Uterus (tissue), 3 donors: ENCODE measurements at regions not wholly inside any gene's neighbourhood (a gene's known extent, or its start where the extent isn't known, plus 50 kb on each side); places are given as distances from the start of the nearest gene placed in this dataset.

Experiments
- DNase-seq, 2 donors: peaks; one replicate each; pipeline ENCODE4 v3.0.0-alpha.2; 2019 to 2020
- H3K27ac ChIP-seq, 2 donors: fragments of 200-600 bp; sonication (generic); 1 replicate in 1 of 2; 2 replicates in 1 of 2; pipeline ENCODE4 v1.5.1; 2016 to 2018
- H3K27me3 ChIP-seq, 2 donors: fragments of 200-600 bp; sonication (generic); one replicate each; pipeline ENCODE4 v1.5.1; 2018 to 2019; ENCODE audit warnings: control low read depth in 1 of 2
- H3K36me3 ChIP-seq, 2 donors: fragments of 200-600 bp; sonication (generic); one replicate each; pipeline ENCODE4 v1.5.1; 2019; ENCODE audit warnings: control low read depth in 1 of 2
- H3K4me1 ChIP-seq, 2 donors: fragments of 200-600 bp; sonication (generic); one replicate each; pipeline ENCODE4 v1.5.1; 2018 to 2019; ENCODE audit warnings: control low read depth in 1 of 2
- H3K4me3 ChIP-seq, 2 donors: fragments of 200-600 bp; sonication (generic); 1 replicate in 1 of 2; 2 replicates in 1 of 2; pipeline ENCODE4 v1.5.1; 2018 to 2019; ENCODE audit warnings: mild to moderate bottlenecking in 1 of 2
- H3K9me3 ChIP-seq, 2 donors: fragments of 200-600 bp; sonication (generic); one replicate each; pipeline ENCODE4 v1.5.1; 2019; ENCODE audit warnings: control low read depth in 1 of 2
- CTCF ChIP-seq, 4 experiments: fragments of 200-600 bp in 2 of 4; fragments of 450-650 bp in 2 of 4; sonication (generic) in 2 of 4; IDR thresholded peaks; one replicate each; pipeline ENCODE4 v1.5.1; 2016 to 2019; ENCODE audit warnings: antibody characterized with exemption in 4 of 4, mild to moderate bottlenecking in 2 of 4, moderate library complexity in 1 of 4
- POLR2A ChIP-seq, 2 donors: fragments of 450-650 bp; IDR thresholded peaks; one replicate each; pipeline ENCODE4 v1.6.1; 2016; ENCODE audit warnings: antibody characterized with exemption in 2 of 2, mild to moderate bottlenecking in 1 of 2, moderate library complexity in 1 of 2
- intact Hi-C: fragments of 100-400 bp; cut with DNase I; formaldehyde crosslinking; loops from one replicate; pipeline ENCODE4 v1.15.1; 2023; ENCODE audit warnings: low total_unique reads
- donor health status: DM: yes; HTN: yes; CAD: no.

GRCh38 chr4:163969291-163969690 is 474.8 kb downstream of the TMA16 start:
- Histone ChIP-seq H3K36me3 (no peaks in the 10 kb centered on the region), H3K4me3 (no peak overlapping the region), H3K9me3 (no peaks in the 10 kb centered on the region), H3K4me1 (no peaks in the 10 kb centered on the region), H3K27ac (no peak overlapping the region), H3K27me3 (no peaks in the 10 kb centered on the region)
- intact Hi-C loops: no loop called here
- no peak for DNase-seq
- TF ChIP-seq CTCF (IDR thresholded peaks at IDR 0.05): no peak
- no peak for TF ChIP-seq POLR2A (IDR thresholded peaks at IDR 0.05)

DNA sequence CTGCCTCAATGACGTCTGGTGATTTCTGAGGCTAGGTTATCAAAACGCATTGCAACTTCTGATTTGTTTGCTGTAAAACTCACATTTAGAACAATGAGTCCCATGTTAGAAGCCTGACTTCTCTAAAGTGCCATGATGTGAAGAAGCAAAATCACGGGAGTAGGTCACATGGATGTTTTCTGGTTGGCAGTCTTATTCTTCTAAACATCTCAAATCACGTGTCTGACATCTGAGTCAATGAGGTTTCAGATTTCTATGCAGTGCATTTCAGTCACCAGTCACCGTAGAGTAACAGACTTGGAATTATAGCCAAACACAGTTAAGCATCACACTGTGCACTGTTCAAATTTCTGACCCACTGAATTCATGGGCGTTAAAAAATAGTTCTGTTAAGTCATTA is 482.1 kb downstream of the TMA16 start:
- intact Hi-C loops: no loop called here

DNA sequence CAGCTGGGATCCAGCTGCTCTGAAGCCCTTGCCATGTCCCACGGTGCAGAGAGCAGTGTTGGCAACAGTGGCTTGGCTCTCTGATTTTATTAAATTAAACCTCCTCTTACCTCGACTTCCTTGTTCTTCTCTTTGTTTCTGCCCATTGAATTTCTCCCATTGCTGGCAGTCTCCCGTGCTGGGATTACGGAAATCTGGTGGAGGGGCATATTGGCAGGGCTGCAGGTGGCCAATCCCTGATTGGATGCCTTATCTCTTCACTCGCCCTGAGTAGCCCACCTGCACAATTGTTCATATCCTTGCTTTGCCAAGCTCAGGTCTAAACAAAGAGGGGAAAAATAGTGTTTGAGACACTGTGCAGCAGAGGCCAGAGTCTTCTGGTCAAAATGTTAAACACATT is 493.9 kb downstream of the TMA16 start:
- Histone ChIP-seq H3K4me1 (no peaks in the 10 kb centered on the region), H3K27me3 (no peaks in the 10 kb centered on the region), H3K9me3 (no peaks in the 10 kb centered on the region), H3K4me3 (no peak overlapping the region), H3K27ac (no peak overlapping the region), H3K36me3 (no peaks in the 10 kb centered on the region)
- intact Hi-C loops: no loop called here
- DNase-seq: no peak
- TF ChIP-seq POLR2A (IDR thresholded peaks at IDR 0.05): no peak
- no peak for TF ChIP-seq CTCF (IDR thresholded peaks at IDR 0.05)

More for the DNA sequence above, 482.1 kb downstream of the TMA16 start:
- H3K27ac ChIP-seq: no peak overlapping the region
- no peak for DNase-seq
- H3K9me3 ChIP-seq: no peaks in the 10 kb centered on the region
- no peaks in the 10 kb centered on the region for H3K36me3 ChIP-seq
- no peak overlapping the region for H3K4me3 ChIP-seq
- no peaks in the 10 kb centered on the region for H3K4me1 ChIP-seq
- TF ChIP-seq CTCF (IDR thresholded peaks at IDR 0.05) (no peak), POLR2A (IDR thresholded peaks at IDR 0.05) (no peak)
- H3K27me3 ChIP-seq: no peaks in the 10 kb centered on the region

- Histone ChIP-seq H3K9me3 (no peaks in the 10 kb centered on the region), H3K4me3 (no peak overlapping the region), H3K27me3 (no peaks in the 10 kb centered on the region), H3K27ac (no peak overlapping the region), H3K4me1 (no peaks in the 10 kb centered on the region), H3K36me3 (no peaks in the 10 kb centered on the region)
- intact Hi-C loops: no loop called here
- DNase-seq: no peak
- no peak for TF ChIP-seq CTCF (IDR thresholded peaks at IDR 0.05)
- no peak for TF ChIP-seq POLR2A (IDR thresholded peaks at IDR 0.05)
These were observed 494.4 kb downstream of the TMA16 start for GRCh38 chr4:163988865-163989264.

GRCh38 chr4:163991298-163991865 is 496.9 kb downstream of the TMA16 start:
- H3K36me3 ChIP-seq: no peaks in the 10 kb centered on the region
- H3K9me3 ChIP-seq: no peaks in the 10 kb centered on the region
- intact Hi-C loops: no loop called here
- no peak overlapping the region for H3K4me3 ChIP-seq
- no peaks in the 10 kb centered on the region for H3K4me1 ChIP-seq
- TF ChIP-seq POLR2A (IDR thresholded peaks at IDR 0.05) (no peak), CTCF (IDR thresholded peaks at IDR 0.05) (no peak)
- DNase-seq: no peak
- H3K27ac ChIP-seq: no peak overlapping the region
- no peaks in the 10 kb centered on the region for H3K27me3 ChIP-seq
